ENCODE measurements at regions not wholly inside any gene's neighbourhood (a gene's known extent, or its start where the extent isn't known, plus 50 kb on each side); places are given as distances from the start of the nearest gene placed in this dataset.

DNA sequence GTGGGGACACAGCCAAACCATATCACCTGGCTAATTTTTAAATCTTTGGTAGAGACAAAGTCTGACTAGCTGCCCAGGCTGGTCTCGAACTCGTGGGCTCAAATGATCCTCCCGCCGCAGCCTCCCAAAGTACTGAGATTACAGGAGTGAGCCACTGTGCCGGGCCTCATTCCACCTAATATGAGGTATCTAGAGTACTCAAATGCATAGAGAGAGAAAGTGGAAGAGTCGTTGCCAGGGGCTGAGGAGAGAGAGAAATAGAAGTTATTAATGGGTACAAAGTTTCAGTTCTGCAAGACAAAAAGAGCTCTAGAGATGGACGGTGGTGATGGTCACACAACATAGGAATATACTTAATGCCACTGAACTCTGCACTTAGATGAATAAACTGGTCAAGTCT, 119.6 kb downstream of the TOMM20 start:
- intact Hi-C loops (cut with micrococcal nuclease) = no loop called here
- H3K4me2 ChIP-seq (replicated peaks; ENCODE audit: extremely low read depth, low read length, poor library complexity, severe bottlenecking) = no peak overlapping the region
- TF ChIP-seq, protein P1, sequence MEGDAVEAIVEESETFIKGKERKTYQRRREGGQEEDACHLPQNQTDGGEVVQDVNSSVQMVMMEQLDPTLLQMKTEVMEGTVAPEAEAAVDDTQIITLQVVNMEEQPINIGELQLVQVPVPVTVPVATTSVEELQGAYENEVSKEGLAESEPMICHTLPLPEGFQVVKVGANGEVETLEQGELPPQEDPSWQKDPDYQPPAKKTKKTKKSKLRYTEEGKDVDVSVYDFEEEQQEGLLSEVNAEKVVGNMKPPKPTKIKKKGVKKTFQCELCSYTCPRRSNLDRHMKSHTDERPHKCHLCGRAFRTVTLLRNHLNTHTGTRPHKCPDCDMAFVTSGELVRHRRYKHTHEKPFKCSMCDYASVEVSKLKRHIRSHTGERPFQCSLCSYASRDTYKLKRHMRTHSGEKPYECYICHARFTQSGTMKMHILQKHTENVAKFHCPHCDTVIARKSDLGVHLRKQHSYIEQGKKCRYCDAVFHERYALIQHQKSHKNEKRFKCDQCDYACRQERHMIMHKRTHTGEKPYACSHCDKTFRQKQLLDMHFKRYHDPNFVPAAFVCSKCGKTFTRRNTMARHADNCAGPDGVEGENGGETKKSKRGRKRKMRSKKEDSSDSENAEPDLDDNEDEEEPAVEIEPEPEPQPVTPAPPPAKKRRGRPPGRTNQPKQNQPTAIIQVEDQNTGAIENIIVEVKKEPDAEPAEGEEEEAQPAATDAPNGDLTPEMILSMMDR (IDR thresholded peaks at IDR 0.05) = no peak
- H3K9ac ChIP-seq (ENCODE audit: insufficient read depth, low read length, poor library complexity, severe bottlenecking) = no peak overlapping the region
- Mint-ChIP-seq H3K9me3 (peaks cover 0 to 5% (median 3%) of the 10 kb centered on the region in 7 donors), H3K27me3 (ENCODE audit: low read depth in 3 of 3) (peaks cover 0 to 2% (median 0%) of the 10 kb centered on the region in 3 donors), H3K27ac (peak overlapping the region in 6 of 7 donors; percentile 50 to 83 (median 76)), H3K36me3 (peaks cover 5 to 11% of the 10 kb centered on the region in 2 donors), H3K4me3 (no peak overlapping the region), H3K4me1 (peaks cover 70% of the 10 kb centered on the region)
- WGBS (ENCODE audit: insufficient coverage) = 100% methylated on average over 1 of the region's 7 CpGs
- DNase-seq = no peak
- H3K4me1 ChIP-seq (ENCODE audit: control insufficient read depth in 1 of 2, insufficient read depth in 2 of 2, low read length in 2 of 2) = peaks cover 25 to 49% of the 10 kb centered on the region in 2 donors
- H3K4me3 ChIP-seq (replicated peaks in 1 of 3; ENCODE audit: low read depth in 2 of 3, low read length in 3 of 3) = no peak overlapping the region
- no peaks in the 10 kb centered on the region for H3K36me3 ChIP-seq (replicated peaks in 1 of 2; ENCODE audit: control insufficient read depth in 1 of 2, insufficient read depth in 2 of 2, low read length in 2 of 2)
- H2AFZ ChIP-seq (ENCODE audit: insufficient read depth, low read depth, low read length, poor library complexity, severe bottlenecking) = no peak overlapping the region
- no peaks in the 10 kb centered on the region for H4K20me1 ChIP-seq (ENCODE audit: insufficient read depth, low read length)
- peaks cover 0 to 3% of the 10 kb centered on the region in 2 donors for H3K9me3 ChIP-seq (replicated peaks in 1 of 2; ENCODE audit: control insufficient read depth in 1 of 2, insufficient read depth in 1 of 2, low read length in 2 of 2)
- no peaks in the 10 kb centered on the region for H3K27me3 ChIP-seq (ENCODE audit: control insufficient read depth in 2 of 2, insufficient read depth in 2 of 2, low read length in 2 of 2)
- H3K27ac ChIP-seq (ENCODE audit: low read depth in 1 of 2, low read length in 2 of 2) = no peak overlapping the region
- H3K79me2 ChIP-seq (ENCODE audit: insufficient read depth, low read length) = no peaks in the 10 kb centered on the region

DNA sequence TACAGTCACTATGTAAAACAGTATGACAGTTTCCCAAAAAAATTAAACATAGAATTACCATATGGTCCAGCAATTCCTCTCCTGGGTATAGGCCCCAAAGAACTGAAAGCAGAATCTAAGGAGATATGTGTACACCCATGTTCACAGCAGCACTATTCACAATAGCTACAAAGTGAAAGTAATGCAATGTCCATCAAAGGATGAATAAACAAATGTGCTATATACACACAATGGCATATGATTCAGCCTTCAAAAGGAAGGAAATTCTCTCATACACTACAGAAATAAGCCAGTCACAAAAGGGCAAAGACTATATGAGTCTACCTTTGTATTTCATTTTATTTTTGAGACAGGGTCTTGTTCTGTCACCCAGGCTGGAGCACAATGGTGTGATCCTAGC, 120.4 kb downstream of the TOMM20 start:
- peaks cover 0 to 3% of the 10 kb centered on the region in 2 donors for H3K9me3 ChIP-seq (replicated peaks in 1 of 2; ENCODE audit: control insufficient read depth in 1 of 2, insufficient read depth in 1 of 2, low read length in 2 of 2)
- H3K4me1 ChIP-seq (ENCODE audit: control insufficient read depth in 1 of 2, insufficient read depth in 2 of 2, low read length in 2 of 2) = peaks cover 25 to 48% of the 10 kb centered on the region in 2 donors
- no peaks in the 10 kb centered on the region for H3K36me3 ChIP-seq (replicated peaks in 1 of 2; ENCODE audit: control insufficient read depth in 1 of 2, insufficient read depth in 2 of 2, low read length in 2 of 2)
- H3K4me1 Mint-ChIP-seq = peaks cover 69% of the 10 kb centered on the region
- no peak overlapping the region for H3K4me3 ChIP-seq (replicated peaks in 1 of 3; ENCODE audit: low read depth in 2 of 3, low read length in 3 of 3)
- no peak overlapping the region for H2AFZ ChIP-seq (ENCODE audit: insufficient read depth, low read depth, low read length, poor library complexity, severe bottlenecking)
- intact Hi-C loops (cut with micrococcal nuclease) = no loop called here
- no peak overlapping the region for H3K4me2 ChIP-seq (replicated peaks; ENCODE audit: extremely low read depth, low read length, poor library complexity, severe bottlenecking)
- TF ChIP-seq, protein P1 (IDR thresholded peaks at IDR 0.05) = no peak
- H3K27ac Mint-ChIP-seq = peak overlapping the region in 4 of 7 donors; percentile 25 to 85 (median 67)
- no peaks in the 10 kb centered on the region for H4K20me1 ChIP-seq (ENCODE audit: insufficient read depth, low read length)
- peak in 2 of 3 donors; percentile 21 to 47 for DNase-seq
- H3K4me3 Mint-ChIP-seq = no peak overlapping the region
- no peaks in the 10 kb centered on the region for H3K79me2 ChIP-seq (ENCODE audit: insufficient read depth, low read length)
- H3K27me3 Mint-ChIP-seq (ENCODE audit: low read depth in 3 of 3) = peaks cover 0 to 2% (median 0%) of the 10 kb centered on the region in 3 donors
- no peak overlapping the region for H3K27ac ChIP-seq (ENCODE audit: low read depth in 1 of 2, low read length in 2 of 2)
- no peak overlapping the region for H3K9ac ChIP-seq (ENCODE audit: insufficient read depth, low read length, poor library complexity, severe bottlenecking)
- H3K36me3 Mint-ChIP-seq = peaks cover 5 to 11% of the 10 kb centered on the region in 2 donors
- peaks cover 0 to 5% (median 3%) of the 10 kb centered on the region in 7 donors for H3K9me3 Mint-ChIP-seq
- H3K27me3 ChIP-seq (ENCODE audit: control insufficient read depth in 2 of 2, insufficient read depth in 2 of 2, low read length in 2 of 2) = no peaks in the 10 kb centered on the region

Measured in CD14-positive monocyte (primary cell).